ENCODE measurements at regions not wholly inside any gene's neighbourhood (a gene's known extent, or its start where the extent isn't known, plus 50 kb on each side); places are given as distances from the start of the nearest gene placed in this dataset.
"Not testable (repeated sequence)": the region's sequence is repeated elsewhere in the genome, so short reads cannot be mapped to it uniquely, and the experiment has no call there.

GRCh38 chr5:72637058-72637457 lies 129.8 kb upstream of the ZNF366 start:
- Histone ChIP-seq H3K27me3 (replicated peaks; ENCODE audit: insufficient read depth, low read depth, low read length, poor library complexity) (no peaks in the 10 kb centered on the region), H3K9me3 (ENCODE audit: low read depth, low read length, poor library complexity, severe bottlenecking) (no peaks in the 10 kb centered on the region), H3K27ac (ENCODE audit: low read depth, low read length, poor library complexity, severe bottlenecking) (no peak overlapping the region), H3K4me3 (ENCODE audit: low read depth, low read length, poor library complexity, severe bottlenecking) (no peak overlapping the region), H3K36me3 (ENCODE audit: insufficient read depth, low read length, poor library complexity, severe bottlenecking) (no peaks in the 10 kb centered on the region), H3K4me1 (ENCODE audit: insufficient read depth, low read length, poor library complexity, severe bottlenecking) (no peaks in the 10 kb centered on the region)
- TF ChIP-seq, protein P1, sequence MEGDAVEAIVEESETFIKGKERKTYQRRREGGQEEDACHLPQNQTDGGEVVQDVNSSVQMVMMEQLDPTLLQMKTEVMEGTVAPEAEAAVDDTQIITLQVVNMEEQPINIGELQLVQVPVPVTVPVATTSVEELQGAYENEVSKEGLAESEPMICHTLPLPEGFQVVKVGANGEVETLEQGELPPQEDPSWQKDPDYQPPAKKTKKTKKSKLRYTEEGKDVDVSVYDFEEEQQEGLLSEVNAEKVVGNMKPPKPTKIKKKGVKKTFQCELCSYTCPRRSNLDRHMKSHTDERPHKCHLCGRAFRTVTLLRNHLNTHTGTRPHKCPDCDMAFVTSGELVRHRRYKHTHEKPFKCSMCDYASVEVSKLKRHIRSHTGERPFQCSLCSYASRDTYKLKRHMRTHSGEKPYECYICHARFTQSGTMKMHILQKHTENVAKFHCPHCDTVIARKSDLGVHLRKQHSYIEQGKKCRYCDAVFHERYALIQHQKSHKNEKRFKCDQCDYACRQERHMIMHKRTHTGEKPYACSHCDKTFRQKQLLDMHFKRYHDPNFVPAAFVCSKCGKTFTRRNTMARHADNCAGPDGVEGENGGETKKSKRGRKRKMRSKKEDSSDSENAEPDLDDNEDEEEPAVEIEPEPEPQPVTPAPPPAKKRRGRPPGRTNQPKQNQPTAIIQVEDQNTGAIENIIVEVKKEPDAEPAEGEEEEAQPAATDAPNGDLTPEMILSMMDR (conservative IDR thresholded peaks at IDR 0.05; ENCODE audit: low read depth, low read length): no peak
- TF ChIP-seq EZH2 (IDR thresholded peaks at IDR 0.05; ENCODE audit: borderline replicate concordance, low read depth, low read length, poor library complexity, severe bottlenecking): no peak
- POLR2A ChIA-PET (ENCODE audit: low non-redundant PET): no interaction called here
- no peak for DNase-seq (ENCODE audit: low spot score)
- intact Hi-C loops (cut with micrococcal nuclease; ENCODE audit: unreplicated experiment): no loop called here
- CTCF ChIA-PET: no interaction called here
- no TSS peak for BruUV-seq (replicated peaks)

- BruUV-seq (replicated peaks); H3K4me3 ChIP-seq (ENCODE audit: low read depth, low read length, poor library complexity, severe bottlenecking); H3K9me3 ChIP-seq (ENCODE audit: low read depth, low read length, poor library complexity, severe bottlenecking); POLR2A ChIA-PET (ENCODE audit: low non-redundant PET); H3K27ac ChIP-seq (ENCODE audit: low read depth, low read length, poor library complexity, severe bottlenecking); H3K36me3 ChIP-seq (ENCODE audit: insufficient read depth, low read length, poor library complexity, severe bottlenecking); H3K4me1 ChIP-seq (ENCODE audit: insufficient read depth, low read length, poor library complexity, severe bottlenecking); CTCF ChIA-PET; H3K27me3 ChIP-seq (replicated peaks; ENCODE audit: insufficient read depth, low read depth, low read length, poor library complexity); intact Hi-C loops (cut with micrococcal nuclease; ENCODE audit: unreplicated experiment); DNase-seq (ENCODE audit: low spot score): not testable (repeated sequence)
Observed at GRCh38 chr5:72636565-72636964, 129.4 kb upstream of the ZNF366 start.

DNA sequence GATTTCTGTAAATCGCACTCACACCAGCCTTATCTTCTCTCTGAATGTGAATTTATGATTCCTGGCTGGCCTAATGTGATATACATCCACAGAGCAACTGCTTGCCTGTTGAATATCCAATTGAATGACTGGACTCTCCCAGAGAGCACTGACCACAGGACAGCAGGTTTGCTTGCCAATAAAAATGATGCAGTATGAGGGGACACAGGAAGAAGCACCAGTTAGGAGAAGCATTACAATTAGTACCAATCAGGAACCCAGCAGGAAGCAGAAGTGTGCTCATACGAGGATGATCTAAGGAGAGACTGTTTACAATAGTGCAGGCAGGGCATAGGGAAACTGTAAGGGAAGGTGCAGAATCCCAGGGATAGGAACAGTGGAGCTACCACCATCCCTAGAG lies 127.2 kb upstream of the ZNF366 start:
- Histone ChIP-seq H3K27ac (ENCODE audit: low read depth, low read length, poor library complexity, severe bottlenecking) (no peak overlapping the region), H3K4me1 (ENCODE audit: insufficient read depth, low read length, poor library complexity, severe bottlenecking) (no peaks in the 10 kb centered on the region), H3K4me3 (ENCODE audit: low read depth, low read length, poor library complexity, severe bottlenecking) (no peak overlapping the region), H3K9me3 (ENCODE audit: low read depth, low read length, poor library complexity, severe bottlenecking) (no peaks in the 10 kb centered on the region), H3K27me3 (replicated peaks; ENCODE audit: insufficient read depth, low read depth, low read length, poor library complexity) (no peaks in the 10 kb centered on the region), H3K36me3 (ENCODE audit: insufficient read depth, low read length, poor library complexity, severe bottlenecking) (no peaks in the 10 kb centered on the region)
- no TSS peak for BruUV-seq (replicated peaks)
- CTCF ChIA-PET: no interaction called here
- no peak for DNase-seq (ENCODE audit: low spot score)
- POLR2A ChIA-PET (ENCODE audit: low non-redundant PET): no interaction called here
- intact Hi-C loops (cut with micrococcal nuclease; ENCODE audit: unreplicated experiment): no loop called here
- TF ChIP-seq, protein P1 (conservative IDR thresholded peaks at IDR 0.05; ENCODE audit: low read depth, low read length): no peak
- TF ChIP-seq EZH2 (IDR thresholded peaks at IDR 0.05; ENCODE audit: borderline replicate concordance, low read depth, low read length, poor library complexity, severe bottlenecking): no peak

DNA sequence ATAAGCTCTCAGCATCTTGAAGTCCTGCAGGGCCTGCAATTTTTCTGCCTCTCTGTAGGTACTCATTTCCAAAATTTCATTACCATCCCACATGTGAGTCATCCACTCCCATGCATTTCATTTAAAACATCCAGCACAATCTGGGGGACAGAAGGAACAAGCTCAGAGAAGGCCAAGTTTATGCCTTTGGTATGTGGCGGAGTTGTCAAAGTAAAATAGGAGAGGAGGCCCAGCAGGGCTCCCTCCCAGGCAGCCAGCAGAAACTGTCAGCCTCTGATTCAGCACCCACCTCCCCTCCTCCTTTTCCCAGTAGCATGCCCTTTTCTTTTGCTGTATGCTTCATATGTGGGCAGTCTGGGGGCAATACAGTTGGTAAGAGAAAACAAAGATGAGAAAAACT lies 126.4 kb upstream of the ZNF366 start:
- CTCF ChIA-PET: no interaction called here

More for the DNA sequence above, 126.4 kb upstream of the ZNF366 start:
- TF ChIP-seq EZH2 (IDR thresholded peaks at IDR 0.05; ENCODE audit: borderline replicate concordance, low read depth, low read length, poor library complexity, severe bottlenecking): no peak
- TF ChIP-seq, protein P1 (conservative IDR thresholded peaks at IDR 0.05; ENCODE audit: low read depth, low read length): no peak
- H3K4me1 ChIP-seq (ENCODE audit: insufficient read depth, low read length, poor library complexity, severe bottlenecking): no peaks in the 10 kb centered on the region
- intact Hi-C loops (cut with micrococcal nuclease; ENCODE audit: unreplicated experiment): no loop called here
- DNase-seq (ENCODE audit: low spot score): peak; percentile 18
- no peak overlapping the region for H3K27ac ChIP-seq (ENCODE audit: low read depth, low read length, poor library complexity, severe bottlenecking)
- no peaks in the 10 kb centered on the region for H3K9me3 ChIP-seq (ENCODE audit: low read depth, low read length, poor library complexity, severe bottlenecking)
- no peak overlapping the region for H3K4me3 ChIP-seq (ENCODE audit: low read depth, low read length, poor library complexity, severe bottlenecking)
- BruUV-seq (replicated peaks): no TSS peak
- POLR2A ChIA-PET (ENCODE audit: low non-redundant PET): no interaction called here
- no peaks in the 10 kb centered on the region for H3K27me3 ChIP-seq (replicated peaks; ENCODE audit: insufficient read depth, low read depth, low read length, poor library complexity)
- H3K36me3 ChIP-seq (ENCODE audit: insufficient read depth, low read length, poor library complexity, severe bottlenecking): no peaks in the 10 kb centered on the region
